ENCODE measurements at regions not wholly inside any gene's neighbourhood (a gene's known extent, or its start where the extent isn't known, plus 50 kb on each side); places are given as distances from the start of the nearest gene placed in this dataset.
A peak's percentile ranks its signal among the peaks of the same experiment; 100 is the strongest.

- TF ChIP-seq, protein P1, sequence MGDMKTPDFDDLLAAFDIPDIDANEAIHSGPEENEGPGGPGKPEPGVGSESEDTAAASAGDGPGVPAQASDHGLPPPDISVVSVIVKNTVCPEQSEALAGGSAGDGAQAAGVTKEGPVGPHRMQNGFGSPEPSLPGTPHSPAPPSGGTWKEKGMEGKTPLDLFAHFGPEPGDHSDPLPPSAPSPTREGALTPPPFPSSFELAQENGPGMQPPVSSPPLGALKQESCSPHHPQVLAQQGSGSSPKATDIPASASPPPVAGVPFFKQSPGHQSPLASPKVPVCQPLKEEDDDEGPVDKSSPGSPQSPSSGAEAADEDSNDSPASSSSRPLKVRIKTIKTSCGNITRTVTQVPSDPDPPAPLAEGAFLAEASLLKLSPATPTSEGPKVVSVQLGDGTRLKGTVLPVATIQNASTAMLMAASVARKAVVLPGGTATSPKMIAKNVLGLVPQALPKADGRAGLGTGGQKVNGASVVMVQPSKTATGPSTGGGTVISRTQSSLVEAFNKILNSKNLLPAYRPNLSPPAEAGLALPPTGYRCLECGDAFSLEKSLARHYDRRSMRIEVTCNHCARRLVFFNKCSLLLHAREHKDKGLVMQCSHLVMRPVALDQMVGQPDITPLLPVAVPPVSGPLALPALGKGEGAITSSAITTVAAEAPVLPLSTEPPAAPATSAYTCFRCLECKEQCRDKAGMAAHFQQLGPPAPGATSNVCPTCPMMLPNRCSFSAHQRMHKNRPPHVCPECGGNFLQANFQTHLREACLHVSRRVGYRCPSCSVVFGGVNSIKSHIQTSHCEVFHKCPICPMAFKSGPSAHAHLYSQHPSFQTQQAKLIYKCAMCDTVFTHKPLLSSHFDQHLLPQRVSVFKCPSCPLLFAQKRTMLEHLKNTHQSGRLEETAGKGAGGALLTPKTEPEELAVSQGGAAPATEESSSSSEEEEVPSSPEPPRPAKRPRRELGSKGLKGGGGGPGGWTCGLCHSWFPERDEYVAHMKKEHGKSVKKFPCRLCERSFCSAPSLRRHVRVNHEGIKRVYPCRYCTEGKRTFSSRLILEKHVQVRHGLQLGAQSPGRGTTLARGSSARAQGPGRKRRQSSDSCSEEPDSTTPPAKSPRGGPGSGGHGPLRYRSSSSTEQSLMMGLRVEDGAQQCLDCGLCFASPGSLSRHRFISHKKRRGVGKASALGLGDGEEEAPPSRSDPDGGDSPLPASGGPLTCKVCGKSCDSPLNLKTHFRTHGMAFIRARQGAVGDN (CRISPR knock-in tag; IDR thresholded peaks at IDR 0.05), result peak; percentile 37; the same call in 1 of the 2 replicates
- TF ChIP-seq ELF3 (CRISPR knock-in tag; IDR thresholded peaks at IDR 0.05), result no peak
- no peak for TF ChIP-seq ZHX1 (CRISPR knock-in tag; IDR thresholded peaks at IDR 0.05; ENCODE audit: low read depth)
- TF ChIP-seq THAP11 (CRISPR knock-in tag; IDR thresholded peaks at IDR 0.05), result no peak
- TF ChIP-seq SP5 (CRISPR knock-in tag; IDR thresholded peaks at IDR 0.05; ENCODE audit: borderline replicate concordance, low read depth), result no peak
- no peak for TF ChIP-seq CHCHD3 (CRISPR knock-in tag; IDR thresholded peaks at IDR 0.05)
- TF ChIP-seq TFE3 (CRISPR knock-in tag; IDR thresholded peaks at IDR 0.05), result no peak
- no peak for TF ChIP-seq ZNF775 (CRISPR knock-in tag; IDR thresholded peaks at IDR 0.05; ENCODE audit: borderline replicate concordance)
- no peak for TF ChIP-seq KLF11 (CRISPR knock-in tag; IDR thresholded peaks at IDR 0.05)
- no peak for TF ChIP-seq ATRX (CRISPR knock-in tag; IDR thresholded peaks at IDR 0.05; ENCODE audit: borderline replicate concordance)
- TF ChIP-seq SALL2 (CRISPR knock-in tag; IDR thresholded peaks at IDR 0.05), result no peak
- no peak for TF ChIP-seq ZNF337 (CRISPR knock-in tag; IDR thresholded peaks at IDR 0.05; ENCODE audit: borderline replicate concordance, low read depth)
- TF ChIP-seq POLR2AphosphoS5 (IDR thresholded peaks at IDR 0.05; ENCODE audit: low read depth, low read length), result no peak
- TF ChIP-seq SRSF4 (IDR thresholded peaks at IDR 0.05; ENCODE audit: low read depth, low read length, poor library complexity, severe bottlenecking), result no peak
- TF ChIP-seq MTA3 (CRISPR knock-in tag; IDR thresholded peaks at IDR 0.05), result no peak
- no peak for TF ChIP-seq HMG20A (CRISPR knock-in tag; IDR thresholded peaks at IDR 0.05; ENCODE audit: borderline replicate concordance)
- TF ChIP-seq TP53 (CRISPR knock-in tag; conservative IDR thresholded peaks at IDR 0.05), result no peak
- TF ChIP-seq, protein P2, sequence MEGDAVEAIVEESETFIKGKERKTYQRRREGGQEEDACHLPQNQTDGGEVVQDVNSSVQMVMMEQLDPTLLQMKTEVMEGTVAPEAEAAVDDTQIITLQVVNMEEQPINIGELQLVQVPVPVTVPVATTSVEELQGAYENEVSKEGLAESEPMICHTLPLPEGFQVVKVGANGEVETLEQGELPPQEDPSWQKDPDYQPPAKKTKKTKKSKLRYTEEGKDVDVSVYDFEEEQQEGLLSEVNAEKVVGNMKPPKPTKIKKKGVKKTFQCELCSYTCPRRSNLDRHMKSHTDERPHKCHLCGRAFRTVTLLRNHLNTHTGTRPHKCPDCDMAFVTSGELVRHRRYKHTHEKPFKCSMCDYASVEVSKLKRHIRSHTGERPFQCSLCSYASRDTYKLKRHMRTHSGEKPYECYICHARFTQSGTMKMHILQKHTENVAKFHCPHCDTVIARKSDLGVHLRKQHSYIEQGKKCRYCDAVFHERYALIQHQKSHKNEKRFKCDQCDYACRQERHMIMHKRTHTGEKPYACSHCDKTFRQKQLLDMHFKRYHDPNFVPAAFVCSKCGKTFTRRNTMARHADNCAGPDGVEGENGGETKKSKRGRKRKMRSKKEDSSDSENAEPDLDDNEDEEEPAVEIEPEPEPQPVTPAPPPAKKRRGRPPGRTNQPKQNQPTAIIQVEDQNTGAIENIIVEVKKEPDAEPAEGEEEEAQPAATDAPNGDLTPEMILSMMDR (CRISPR knock-in tag; IDR thresholded peaks at IDR 0.05), result peak; percentile 76
- 0 out of 2 replicates have a peak, but pooled peaks have one; percentile 35 for TF ChIP-seq GABPB1 (CRISPR knock-in tag; IDR thresholded peaks at IDR 0.05)
- no peak for TF ChIP-seq HOXA9 (CRISPR knock-in tag; IDR thresholded peaks at IDR 0.05; ENCODE audit: borderline replicate concordance)
- peak; percentile 72 for TF ChIP-seq STAG1 (CRISPR knock-in tag; IDR thresholded peaks at IDR 0.05)
- TF ChIP-seq ZNF124 (CRISPR knock-in tag; IDR thresholded peaks at IDR 0.05), result no peak
- TF ChIP-seq ZNF543 (CRISPR knock-in tag; IDR thresholded peaks at IDR 0.05), result 0 out of 2 replicates have a peak, but pooled peaks have one; percentile 28
Observed at GRCh38 chr6:164106345-164106769, 691.8 kb downstream of the QKI start (continued).

Measured in HepG2 (cell line).